ENCODE measurements at regions not wholly inside any gene's neighbourhood (a gene's known extent, or its start where the extent isn't known, plus 50 kb on each side); places are given as distances from the start of the nearest gene placed in this dataset.

DNA sequence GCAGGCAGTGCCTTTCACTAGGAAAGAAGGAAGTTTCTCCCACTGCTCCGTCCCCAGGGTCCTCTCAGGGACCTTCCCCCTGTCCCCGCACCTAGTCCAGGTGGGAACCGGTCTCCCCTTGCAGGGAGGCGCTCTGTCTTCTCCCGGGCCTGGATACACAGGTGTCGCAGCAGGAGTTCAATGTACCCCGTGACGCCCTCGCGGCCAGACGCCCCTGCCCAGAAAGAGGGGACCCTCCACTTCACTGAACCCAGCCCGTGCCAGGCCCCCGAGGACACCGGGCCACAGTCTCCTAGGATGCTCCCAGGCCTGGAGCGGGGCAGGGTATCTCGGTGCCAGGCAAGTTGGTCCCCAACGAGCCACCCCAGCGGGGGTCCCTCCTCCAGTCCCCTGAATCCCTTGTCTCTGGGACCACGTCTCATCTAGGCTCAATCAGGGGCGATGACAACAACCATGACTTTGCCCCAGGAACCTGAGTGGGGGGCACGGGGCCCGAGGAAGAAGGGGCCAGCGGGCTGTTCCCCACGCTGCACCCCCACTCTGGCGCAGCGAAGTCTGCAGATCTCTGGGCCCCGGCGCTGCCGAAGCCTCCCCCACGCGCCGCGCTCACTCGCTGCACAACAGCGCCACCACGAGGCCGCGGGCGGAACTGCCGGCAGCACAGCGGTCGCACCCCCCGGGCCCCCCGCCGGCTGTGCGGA lies 103.0 kb downstream of the EDN3 start:
- peak; percentile 59 to 62 for DNase-seq (ENCODE audit: low read depth in 2 of 2)

GRCh38 chr20:59403962-59404314 lies 103.5 kb downstream of the EDN3 start:
- no peak for DNase-seq (ENCODE audit: low read depth in 2 of 2)

- DNase-seq (ENCODE audit: low read depth in 2 of 2): no peak
Observed at GRCh38 chr20:59404749-59405148, 104.3 kb downstream of the EDN3 start.

DNA sequence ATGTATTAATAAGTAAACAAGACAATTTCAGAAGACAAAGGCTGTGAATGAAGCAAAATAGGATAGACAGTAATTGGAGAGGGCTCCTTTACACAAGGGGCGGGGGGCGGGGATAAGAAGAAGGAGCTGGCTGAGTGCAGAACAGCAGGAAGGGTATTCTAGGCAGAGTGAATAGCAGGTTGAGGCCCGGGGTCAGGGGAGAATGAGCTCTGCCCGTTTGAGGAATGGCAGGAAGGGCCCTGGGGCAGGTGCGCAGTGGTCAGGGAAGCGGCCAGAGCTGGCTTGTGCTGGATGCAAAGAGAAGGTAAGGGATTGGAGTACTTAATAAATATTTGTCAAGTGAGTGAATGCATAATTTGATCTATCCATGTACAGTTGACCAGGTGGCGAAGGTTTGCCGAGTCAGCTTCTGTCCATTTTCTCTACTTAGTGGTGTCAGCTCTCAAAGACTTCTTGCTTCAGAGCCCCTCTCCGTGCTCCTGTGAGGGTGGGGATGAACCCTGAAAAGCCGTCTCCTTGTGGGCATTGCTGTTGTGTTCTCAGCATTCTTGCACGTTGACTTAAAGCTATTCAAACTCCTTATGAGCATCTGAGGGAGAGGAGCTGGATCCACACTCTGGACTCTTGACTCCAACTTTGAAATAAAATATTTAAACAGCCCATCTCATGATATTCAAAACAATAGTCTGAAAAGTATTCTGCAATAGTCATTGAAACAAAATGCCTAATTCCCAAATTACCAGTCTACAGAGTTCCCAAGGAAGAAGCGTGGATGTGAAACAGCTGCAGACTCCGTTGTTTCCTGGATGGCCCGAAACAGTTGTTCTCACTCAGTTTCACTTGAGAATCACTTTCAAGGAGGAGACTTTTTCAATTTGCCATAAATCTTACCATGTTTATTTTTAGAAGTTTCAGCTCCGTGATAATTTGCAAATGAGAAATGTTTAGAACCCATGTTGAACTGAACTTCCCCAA lies 105.1 kb downstream of the EDN3 start:
- no peak for DNase-seq (ENCODE audit: low read depth in 2 of 2)

DNA sequence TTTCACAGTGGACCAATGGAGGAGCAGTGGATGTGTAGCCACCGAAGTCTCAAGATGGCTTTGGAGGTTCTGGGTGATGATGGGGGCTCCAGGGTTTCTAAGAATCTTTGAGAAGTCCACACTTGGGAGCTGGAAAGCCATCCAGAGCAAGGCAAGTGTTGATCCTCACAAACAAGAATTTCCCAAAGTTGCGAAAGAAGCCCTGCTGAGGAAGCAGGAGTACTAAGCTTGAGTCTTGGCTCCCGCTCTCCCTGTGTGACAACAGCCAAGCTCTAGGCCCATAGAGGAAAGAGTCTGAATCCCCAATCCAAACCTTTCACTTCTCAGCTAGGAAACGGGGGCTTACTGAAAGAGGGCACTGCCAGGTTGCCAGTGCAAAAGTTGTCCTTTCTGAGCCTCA lies 106.0 kb downstream of the EDN3 start:
- DNase-seq (ENCODE audit: low read depth in 2 of 2): no peak

- no peak for DNase-seq (ENCODE audit: low read depth in 2 of 2)
Observed at GRCh38 chr20:59411170-59411569, 110.8 kb downstream of the EDN3 start.

DNA sequence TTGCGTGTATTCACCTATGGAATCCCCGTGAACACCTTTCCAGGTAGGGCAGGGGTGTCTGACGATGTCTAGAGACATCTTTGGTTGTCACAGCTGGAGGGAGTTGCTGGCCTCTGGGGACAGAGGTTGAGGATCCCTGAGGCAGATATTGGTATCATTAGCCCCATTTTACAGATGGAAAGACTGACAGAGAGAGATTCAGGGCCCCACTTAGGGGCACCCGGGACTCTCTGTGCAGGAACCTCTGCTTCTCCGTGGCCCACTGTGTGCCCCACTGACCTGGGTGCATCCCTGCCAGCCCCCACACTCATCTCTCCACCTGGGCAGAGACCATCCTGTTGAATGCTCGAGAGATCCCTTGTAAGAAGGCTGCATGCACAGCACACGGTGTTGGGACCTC lies 111.2 kb downstream of the EDN3 start:
- no peak for DNase-seq (ENCODE audit: low read depth in 2 of 2)

GRCh38 chr20:59412181-59412580 lies 111.8 kb downstream of the EDN3 start:
- DNase-seq (ENCODE audit: low read depth in 2 of 2): no peak

DNA sequence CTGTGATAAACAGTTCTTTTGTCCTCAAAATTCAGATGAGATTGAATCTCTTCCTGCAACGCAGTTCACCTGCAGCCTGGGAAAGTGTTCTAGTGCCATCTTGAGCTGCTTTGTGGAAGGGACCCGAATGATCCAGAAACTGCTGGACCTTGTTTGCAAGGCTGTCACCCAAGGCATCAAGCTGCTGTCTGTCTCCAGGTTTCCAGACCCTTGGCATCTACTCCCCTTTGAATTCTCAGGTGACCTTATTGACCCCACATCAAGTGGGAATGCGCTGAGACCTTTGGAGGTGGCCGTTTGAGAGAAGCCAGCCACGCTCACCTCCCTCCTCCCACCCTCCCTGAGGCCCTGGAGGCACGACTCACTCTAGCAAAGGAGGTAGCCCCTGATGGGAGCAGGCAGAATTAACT lies 112.5 kb downstream of the EDN3 start:
- DNase-seq (ENCODE audit: low read depth in 2 of 2): no peak

DNA sequence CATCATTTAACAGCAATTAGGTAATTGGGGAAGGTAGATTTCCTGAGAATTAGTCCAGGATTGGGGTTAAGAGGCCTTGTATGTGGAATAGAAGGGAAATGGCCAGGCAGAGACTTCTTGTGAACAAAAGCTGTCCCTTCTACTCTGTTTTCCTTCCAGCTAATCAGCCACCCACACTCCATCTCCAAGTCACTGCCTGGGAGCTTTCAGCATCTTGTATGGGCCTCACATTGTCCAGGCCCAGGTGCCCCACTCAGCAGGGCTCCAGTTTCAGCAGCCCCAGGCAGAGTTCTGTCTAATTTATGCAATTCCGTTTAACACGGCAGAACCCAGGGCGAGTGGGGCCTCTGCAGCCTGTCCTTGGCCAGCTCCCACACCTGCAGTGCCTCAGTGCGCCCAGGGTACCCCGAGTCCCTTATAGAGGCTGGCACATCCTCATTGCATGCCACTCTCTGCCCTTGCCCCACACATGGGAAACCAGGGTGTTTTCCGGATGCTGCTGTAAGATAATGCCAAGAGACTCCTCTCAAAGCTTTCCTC lies 113.0 kb downstream of the EDN3 start:
- DNase-seq (ENCODE audit: low read depth in 2 of 2): no peak

DNA sequence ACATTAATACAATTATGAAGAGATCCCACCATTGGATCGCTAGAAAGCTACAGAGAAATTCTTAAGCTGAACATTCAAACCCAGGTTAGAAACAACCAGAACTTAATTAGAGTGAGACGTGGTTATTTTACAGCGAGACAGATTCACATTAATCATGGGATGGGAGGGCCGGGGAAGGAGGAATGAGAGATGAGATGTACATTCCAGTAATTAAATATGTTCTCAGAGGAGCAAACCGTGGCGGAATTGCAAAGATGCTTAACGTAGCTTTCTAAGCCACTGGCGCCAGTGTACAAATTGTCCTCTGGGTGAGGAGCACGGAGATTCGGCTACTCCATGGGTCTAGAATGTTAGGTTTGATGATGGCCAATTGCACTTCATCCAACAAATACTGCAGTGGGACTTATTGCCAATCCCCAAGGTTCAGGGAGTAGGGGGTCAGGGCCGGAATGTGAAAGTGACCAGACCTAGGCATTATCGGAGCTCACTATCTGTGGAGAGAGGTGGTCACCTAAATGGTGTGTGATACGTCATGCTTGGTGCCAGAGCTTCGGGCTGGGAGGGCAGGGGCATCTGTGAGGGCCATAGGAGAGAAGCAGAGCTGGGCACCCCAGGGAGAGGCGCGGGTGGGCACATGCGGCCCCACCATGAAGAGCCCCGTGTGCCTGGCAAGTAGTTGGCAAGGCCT lies 114.7 kb downstream of the EDN3 start:
- DNase-seq (ENCODE audit: low read depth in 2 of 2): no peak

GRCh38 chr20:59416916-59417315 lies 116.5 kb downstream of the EDN3 start:
- DNase-seq (ENCODE audit: low read depth in 2 of 2): no peak

DNA sequence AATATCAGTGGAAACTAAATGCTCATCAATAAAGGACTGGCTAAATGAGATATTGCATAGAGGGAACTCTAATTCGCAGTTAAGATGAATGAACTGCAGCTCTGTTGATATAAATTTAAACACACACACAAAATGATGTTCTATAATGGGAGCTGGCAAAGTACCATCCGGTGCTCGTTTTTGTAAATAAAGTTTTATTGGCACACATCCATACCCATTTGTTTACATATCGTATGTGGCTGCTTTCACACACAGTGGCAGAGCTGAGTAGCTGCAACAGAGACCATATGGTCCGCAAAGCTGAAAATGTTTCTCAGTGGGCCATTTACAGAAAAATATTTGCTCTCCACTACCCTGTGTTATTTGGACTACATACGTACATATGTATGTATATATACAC lies 120.7 kb downstream of the EDN3 start:
- DNase-seq (ENCODE audit: low read depth in 2 of 2): no peak

GRCh38 chr20:59421920-59422637 lies 121.7 kb downstream of the EDN3 start:
- no peak for DNase-seq (ENCODE audit: low read depth in 2 of 2)

- no peak for DNase-seq (ENCODE audit: low read depth in 2 of 2)
Observed at GRCh38 chr20:59422872-59423544, 122.6 kb downstream of the EDN3 start.

- DNase-seq (ENCODE audit: low read depth in 2 of 2): no peak
Observed at GRCh38 chr20:59424976-59425375, 124.6 kb downstream of the EDN3 start.

GRCh38 chr20:59425572-59425971 lies 125.2 kb downstream of the EDN3 start:
- no peak for DNase-seq (ENCODE audit: low read depth in 2 of 2)

DNA sequence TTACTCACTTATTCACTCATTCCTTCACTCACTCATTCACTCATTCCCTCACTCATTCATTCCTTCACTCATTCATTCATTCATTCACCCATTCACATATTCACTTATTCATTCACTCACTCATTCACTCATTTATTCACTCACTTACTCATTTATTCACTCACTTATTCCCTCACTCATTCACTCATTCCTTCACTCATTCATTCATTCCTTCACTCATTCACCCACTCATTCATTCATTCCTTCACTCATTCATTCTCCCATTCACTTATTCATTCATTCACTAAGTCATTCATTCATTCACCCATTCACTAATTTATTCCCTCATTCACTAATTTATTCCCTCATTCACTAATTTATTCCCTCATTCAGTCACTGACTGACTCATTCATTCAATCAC lies 127.6 kb downstream of the EDN3 start:
- DNase-seq (ENCODE audit: low read depth in 2 of 2): no peak

DNA sequence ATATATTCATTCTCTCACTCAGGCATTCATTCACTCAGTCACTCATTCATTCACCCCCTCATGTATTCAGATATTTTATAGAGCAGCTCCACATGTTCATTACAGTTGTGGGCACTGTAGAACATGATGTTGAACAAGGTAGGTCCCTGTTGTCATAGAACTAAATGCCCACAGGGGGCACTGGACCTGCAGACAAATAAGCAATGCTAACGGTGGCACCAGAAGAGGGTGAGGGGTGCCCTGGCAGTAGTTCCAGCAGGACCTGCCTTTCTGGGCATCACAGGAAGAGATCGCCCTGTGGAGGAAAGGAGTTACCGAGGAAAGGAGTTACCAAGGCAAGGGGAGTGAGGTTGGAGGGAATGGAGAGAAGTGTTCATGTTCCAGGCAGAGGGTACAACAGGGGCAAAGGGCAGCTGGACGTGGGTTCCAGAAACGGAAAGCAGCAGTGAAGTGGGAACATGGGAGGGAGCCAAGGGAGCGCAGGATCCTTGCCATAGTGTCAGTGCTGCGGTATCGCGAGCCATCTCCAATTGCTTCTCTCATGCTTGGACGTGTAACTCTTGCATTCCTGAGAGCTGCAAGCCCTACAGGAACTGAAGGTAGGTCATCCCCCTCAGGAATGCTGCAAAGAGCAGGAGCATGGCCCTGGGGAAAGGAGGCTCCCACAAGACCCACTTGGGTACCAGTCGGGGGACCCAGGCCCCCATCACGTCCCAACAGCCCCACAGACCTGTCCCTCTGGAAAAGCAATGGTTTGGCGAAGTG lies 128.2 kb downstream of the EDN3 start:
- no peak for DNase-seq (ENCODE audit: low read depth in 2 of 2)

- DNase-seq (ENCODE audit: low read depth in 2 of 2): no peak
Observed at GRCh38 chr20:59429396-59429795, 129.0 kb downstream of the EDN3 start.

Data from stimulated activated CD8-positive, alpha-beta memory T cell treated with anti-CD3 and anti-CD28 coated beads, Interleukin-2, amount 100 ng/mL, for 1 hour (primary cell).